BLaER1 treated with 17β-estradiol and CSF1 and Interleukin-3, amounts not matched to agents 10 nM and 100 nM (cell line): ENCODE measurements at regions not wholly inside any gene's neighbourhood (a gene's known extent, or its start where the extent isn't known, plus 50 kb on each side); places are given as distances from the start of the nearest gene placed in this dataset.

Experiments used
- H3K27ac ChIP-seq, 11 experiments: shearing (Covaris generic); formaldehyde crosslinking; 2 replicates each; pipeline ENCODE4 v1.8.1; 2022
- H3K27me3 ChIP-seq, 11 experiments: shearing (Covaris generic); formaldehyde crosslinking; 2 replicates each; pipeline ENCODE4 v1.8.1; 2022
- H3K36me3 ChIP-seq, 11 experiments: shearing (Covaris generic); formaldehyde crosslinking; 2 replicates each; pipeline ENCODE4 v1.8.1; 2022
- H3K4me1 ChIP-seq, 10 experiments: shearing (Covaris generic); formaldehyde crosslinking; 2 replicates each; pipeline ENCODE4 v1.8.1; 2022
- H3K4me2 ChIP-seq, 11 experiments: shearing (Covaris generic); formaldehyde crosslinking; 2 replicates each; pipeline ENCODE4 v1.8.1; 2022
- H3K4me3 ChIP-seq, 10 experiments: shearing (Covaris generic); formaldehyde crosslinking; 2 replicates each; pipeline ENCODE4 v1.8.1; 2022
- H3K9ac ChIP-seq, 11 experiments: shearing (Covaris generic); formaldehyde crosslinking; 2 replicates each; pipeline ENCODE4 v1.8.1; 2022
- H3K9me3 ChIP-seq, 11 experiments: shearing (Covaris generic); formaldehyde crosslinking; replicated peaks in 1 of 11; 2 replicates each; pipeline ENCODE4 v1.8.1; 2022
- H4K20me1 ChIP-seq, 11 experiments: shearing (Covaris generic); formaldehyde crosslinking; 2 replicates each; pipeline ENCODE4 v1.8.1; 2022
- Cebpa-rat ChIP-seq, 11 experiments: shearing (Covaris generic); IDR thresholded peaks; 2 replicates each; pipeline ENCODE4 v1.8.1; 2022

- Histone ChIP-seq H3K9me3 (no peaks in the 10 kb centered on the region), H3K36me3 (no peaks in the 10 kb centered on the region), H3K4me1 (peaks cover 0 to 18% (median 8%) of the 10 kb centered on the region in 10 experiments; a peak in 13 of 20 replicates), H3K4me3 (no peak overlapping the region), H4K20me1 (no peaks in the 10 kb centered on the region), H3K27ac (no peak overlapping the region), H3K9ac (no peak overlapping the region), H3K27me3 (no peaks in the 10 kb centered on the region), H3K4me2 (peak overlapping the region in 2 of 11 experiments; percentile 46 to 55; a peak in 2 of 22 replicates)
- no peak for TF ChIP-seq Cebpa-rat (IDR thresholded peaks at IDR 0.05)
Observed at GRCh38 chr2:200217320-200217719, 89.2 kb upstream of the SPATS2L start.

- H3K27me3 ChIP-seq: no peaks in the 10 kb centered on the region
Observed at GRCh38 chr2:200218645-200219044, 87.8 kb upstream of the SPATS2L start.

GRCh38 chr2:200219309-200220113 is 87.0 kb upstream of the SPATS2L start:
- H3K4me1 ChIP-seq: peaks cover 0 to 29% (median 9%) of the 10 kb centered on the region in 10 experiments; a peak in 12 of 20 replicates
- no peak overlapping the region for H3K27ac ChIP-seq
- TF ChIP-seq Cebpa-rat (IDR thresholded peaks at IDR 0.05): no peak
- no peak overlapping the region for H3K4me2 ChIP-seq
- no peaks in the 10 kb centered on the region for H3K27me3 ChIP-seq
- no peaks in the 10 kb centered on the region for H3K36me3 ChIP-seq
- H3K9me3 ChIP-seq: no peaks in the 10 kb centered on the region
- H3K9ac ChIP-seq: no peak overlapping the region
- no peak overlapping the region for H3K4me3 ChIP-seq
- H4K20me1 ChIP-seq: no peaks in the 10 kb centered on the region

More at GRCh38 chr2:200218645-200219044, 87.8 kb upstream of the SPATS2L start:
- Histone ChIP-seq H3K4me2 (no peak overlapping the region), H4K20me1 (no peaks in the 10 kb centered on the region), H3K9me3 (no peaks in the 10 kb centered on the region), H3K4me1 (peaks cover under 1 to 24% (median 5%) of the 10 kb centered on the region in 10 experiments; a peak in 12 of 20 replicates), H3K27ac (no peak overlapping the region), H3K36me3 (no peaks in the 10 kb centered on the region), H3K9ac (no peak overlapping the region), H3K4me3 (no peak overlapping the region)
- TF ChIP-seq Cebpa-rat (IDR thresholded peaks at IDR 0.05): no peak

GRCh38 chr2:200220251-200220650 is 86.2 kb upstream of the SPATS2L start:
- Histone ChIP-seq H3K27ac (no peak overlapping the region), H3K27me3 (no peaks in the 10 kb centered on the region), H3K4me3 (no peak overlapping the region), H3K4me1 (peaks cover 0 to 29% (median 9%) of the 10 kb centered on the region in 10 experiments; a peak in 12 of 20 replicates), H3K9ac (no peak overlapping the region), H3K4me2 (no peak overlapping the region), H4K20me1 (no peaks in the 10 kb centered on the region), H3K9me3 (no peaks in the 10 kb centered on the region; a peak in 1 of 22 replicates), H3K36me3 (no peaks in the 10 kb centered on the region)
- no peak for TF ChIP-seq Cebpa-rat (IDR thresholded peaks at IDR 0.05)

GRCh38 chr2:200221055-200221955 is 85.2 kb upstream of the SPATS2L start:
- Histone ChIP-seq H3K4me2 (no peak overlapping the region), H3K4me3 (no peak overlapping the region), H3K27ac (no peak overlapping the region), H3K9ac (no peak overlapping the region), H3K27me3 (no peaks in the 10 kb centered on the region), H3K9me3 (no peaks in the 10 kb centered on the region; a peak in 1 of 22 replicates), H4K20me1 (no peaks in the 10 kb centered on the region), H3K36me3 (no peaks in the 10 kb centered on the region), H3K4me1 (peaks cover 0 to 23% (median 9%) of the 10 kb centered on the region in 10 experiments; a peak in 14 of 20 replicates)
- no peak for TF ChIP-seq Cebpa-rat (IDR thresholded peaks at IDR 0.05)

GRCh38 chr2:200222791-200223190 is 83.7 kb upstream of the SPATS2L start:
- H3K4me3 ChIP-seq: no peak overlapping the region
- H4K20me1 ChIP-seq: no peaks in the 10 kb centered on the region
- peaks cover 0 to 14% (median 10%) of the 10 kb centered on the region in 10 experiments; a peak in 14 of 20 replicates for H3K4me1 ChIP-seq
- TF ChIP-seq Cebpa-rat (IDR thresholded peaks at IDR 0.05): no peak
- peak overlapping the region in 1 of 11 experiments; percentile 65; a peak in 2 of 22 replicates for H3K4me2 ChIP-seq
- no peaks in the 10 kb centered on the region; a peak in 1 of 22 replicates for H3K9me3 ChIP-seq
- no peak overlapping the region for H3K9ac ChIP-seq
- H3K27me3 ChIP-seq: no peaks in the 10 kb centered on the region
- H3K27ac ChIP-seq: no peak overlapping the region
- no peaks in the 10 kb centered on the region for H3K36me3 ChIP-seq

- TF ChIP-seq Cebpa-rat (IDR thresholded peaks at IDR 0.05): no peak
- Histone ChIP-seq H3K4me3 (no peak overlapping the region), H3K9me3 (no peaks in the 10 kb centered on the region; a peak in 1 of 22 replicates), H3K4me1 (peaks cover 0 to 14% (median 10%) of the 10 kb centered on the region in 10 experiments; a peak in 14 of 20 replicates), H3K27ac (no peak overlapping the region), H3K27me3 (no peaks in the 10 kb centered on the region), H3K9ac (no peak overlapping the region), H3K4me2 (peak overlapping the region in 8 of 11 experiments; percentile 16 to 66 (median 50); a peak in 15 of 22 replicates), H4K20me1 (no peaks in the 10 kb centered on the region), H3K36me3 (no peaks in the 10 kb centered on the region)
Observed at GRCh38 chr2:200223205-200223784, 83.2 kb upstream of the SPATS2L start.

- no peak overlapping the region for H3K9ac ChIP-seq
- H4K20me1 ChIP-seq: no peaks in the 10 kb centered on the region
- peak overlapping the region in 1 of 11 experiments; percentile 5; a peak in 1 of 22 replicates for H3K4me2 ChIP-seq
- TF ChIP-seq Cebpa-rat (IDR thresholded peaks at IDR 0.05): no peak
- H3K9me3 ChIP-seq: no peaks in the 10 kb centered on the region; a peak in 1 of 22 replicates
- H3K4me3 ChIP-seq: no peak overlapping the region
- no peaks in the 10 kb centered on the region for H3K36me3 ChIP-seq
- peaks cover 0 to 14% (median 10%) of the 10 kb centered on the region in 10 experiments; a peak in 14 of 20 replicates for H3K4me1 ChIP-seq
- no peaks in the 10 kb centered on the region for H3K27me3 ChIP-seq
- no peak overlapping the region for H3K27ac ChIP-seq
Observed at GRCh38 chr2:200225951-200226350, 80.5 kb upstream of the SPATS2L start.
